Loucy (cell line): ENCODE measurements at regions not wholly inside any gene's neighbourhood (a gene's known extent, or its start where the extent isn't known, plus 50 kb on each side); places are given as distances from the start of the nearest gene placed in this dataset.

Experiments
- EZH2phosphoT487 ChIP-seq: fragments of 200-600 bp; IDR thresholded peaks from 2 replicates; pipeline ENCODE4 v1.6.1; 2018; ENCODE audit warnings: antibody characterized with exemption, mild to moderate bottlenecking, moderate library complexity, borderline replicate concordance
- TF ChIP-seq, protein P1 (sequence below): fragments of 200-600 bp; sonication (generic); conservative IDR thresholded peaks from 2 replicates; pipeline ENCODE4 v1.5.1; 2014; ENCODE audit warnings: mild to moderate bottlenecking, antibody characterized with exemption, low read length

- TF ChIP-seq, protein P1, sequence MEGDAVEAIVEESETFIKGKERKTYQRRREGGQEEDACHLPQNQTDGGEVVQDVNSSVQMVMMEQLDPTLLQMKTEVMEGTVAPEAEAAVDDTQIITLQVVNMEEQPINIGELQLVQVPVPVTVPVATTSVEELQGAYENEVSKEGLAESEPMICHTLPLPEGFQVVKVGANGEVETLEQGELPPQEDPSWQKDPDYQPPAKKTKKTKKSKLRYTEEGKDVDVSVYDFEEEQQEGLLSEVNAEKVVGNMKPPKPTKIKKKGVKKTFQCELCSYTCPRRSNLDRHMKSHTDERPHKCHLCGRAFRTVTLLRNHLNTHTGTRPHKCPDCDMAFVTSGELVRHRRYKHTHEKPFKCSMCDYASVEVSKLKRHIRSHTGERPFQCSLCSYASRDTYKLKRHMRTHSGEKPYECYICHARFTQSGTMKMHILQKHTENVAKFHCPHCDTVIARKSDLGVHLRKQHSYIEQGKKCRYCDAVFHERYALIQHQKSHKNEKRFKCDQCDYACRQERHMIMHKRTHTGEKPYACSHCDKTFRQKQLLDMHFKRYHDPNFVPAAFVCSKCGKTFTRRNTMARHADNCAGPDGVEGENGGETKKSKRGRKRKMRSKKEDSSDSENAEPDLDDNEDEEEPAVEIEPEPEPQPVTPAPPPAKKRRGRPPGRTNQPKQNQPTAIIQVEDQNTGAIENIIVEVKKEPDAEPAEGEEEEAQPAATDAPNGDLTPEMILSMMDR: no peak
- TF ChIP-seq EZH2phosphoT487: no peak
These were observed 1057.0 kb downstream of the EPHA7 start for GRCh38 chr6:92362404-92362803.
